ENCODE measurements at regions not wholly inside any gene's neighbourhood (a gene's known extent, or its start where the extent isn't known, plus 50 kb on each side); places are given as distances from the start of the nearest gene placed in this dataset.
"Not testable (repeated sequence)": the region's sequence is repeated elsewhere in the genome, so short reads cannot be mapped to it uniquely, and the experiment has no call there.

DNA sequence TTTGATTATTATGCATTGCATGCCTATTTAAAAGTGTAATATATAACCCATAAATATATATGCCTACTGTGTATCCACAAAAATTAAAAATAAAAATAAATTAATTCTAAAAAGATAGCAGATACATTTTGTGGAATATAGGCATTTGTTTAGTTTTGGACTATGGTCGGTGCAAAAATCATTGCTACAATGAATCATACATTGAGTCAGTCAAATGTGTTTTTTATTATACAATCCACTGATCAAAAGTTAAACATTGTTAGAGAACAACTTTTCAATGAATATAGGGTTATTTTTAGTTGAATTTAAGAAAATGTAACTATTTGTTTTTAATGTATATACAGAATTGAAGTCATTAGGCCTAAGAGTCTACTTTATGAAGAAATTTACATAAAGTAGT is 885.9 kb downstream of the EFNA5 start:
- no peak overlapping the region for H3K27ac ChIP-seq (ENCODE audit: low read depth, low read length, poor library complexity, severe bottlenecking)
- no peak overlapping the region for H3K4me3 ChIP-seq (ENCODE audit: low read depth, low read length, poor library complexity, severe bottlenecking)
- H3K9me3 ChIP-seq (ENCODE audit: low read depth, low read length, poor library complexity, severe bottlenecking) = no peaks in the 10 kb centered on the region
- CTCF ChIA-PET = no interaction called here
- H3K27me3 ChIP-seq (replicated peaks; ENCODE audit: insufficient read depth, low read depth, low read length, poor library complexity) = no peaks in the 10 kb centered on the region
- BruUV-seq (replicated peaks) = no TSS peak
- no peaks in the 10 kb centered on the region for H3K4me1 ChIP-seq (ENCODE audit: insufficient read depth, low read length, poor library complexity, severe bottlenecking)
- no peak for TF ChIP-seq CTCF (conservative IDR thresholded peaks at IDR 0.05; ENCODE audit: low read depth, low read length)
- TF ChIP-seq EZH2 (IDR thresholded peaks at IDR 0.05; ENCODE audit: borderline replicate concordance, low read depth, low read length, poor library complexity, severe bottlenecking) = no peak
- intact Hi-C loops (cut with micrococcal nuclease; ENCODE audit: unreplicated experiment) = no loop called here
- H3K36me3 ChIP-seq (ENCODE audit: insufficient read depth, low read length, poor library complexity, severe bottlenecking) = no peaks in the 10 kb centered on the region
- no peak for DNase-seq (ENCODE audit: low spot score)
- POLR2A ChIA-PET (ENCODE audit: low non-redundant PET) = no interaction called here

- no TSS peak for BruUV-seq (replicated peaks)
- Histone ChIP-seq H3K4me1 (ENCODE audit: insufficient read depth, low read length, poor library complexity, severe bottlenecking) (no peaks in the 10 kb centered on the region), H3K27me3 (replicated peaks; ENCODE audit: insufficient read depth, low read depth, low read length, poor library complexity) (no peaks in the 10 kb centered on the region), H3K9me3 (ENCODE audit: low read depth, low read length, poor library complexity, severe bottlenecking) (no peaks in the 10 kb centered on the region), H3K36me3 (ENCODE audit: insufficient read depth, low read length, poor library complexity, severe bottlenecking) (no peaks in the 10 kb centered on the region), H3K27ac (ENCODE audit: low read depth, low read length, poor library complexity, severe bottlenecking) (no peak overlapping the region), H3K4me3 (ENCODE audit: low read depth, low read length, poor library complexity, severe bottlenecking) (no peak overlapping the region)
- DNase-seq (ENCODE audit: low spot score) = no peak
- intact Hi-C loops (cut with micrococcal nuclease; ENCODE audit: unreplicated experiment) = no loop called here
- ChIA-PET POLR2A (ENCODE audit: low non-redundant PET) (no interaction called here), CTCF (no interaction called here)
- TF ChIP-seq EZH2 (IDR thresholded peaks at IDR 0.05; ENCODE audit: borderline replicate concordance, low read depth, low read length, poor library complexity, severe bottlenecking) (no peak), CTCF (conservative IDR thresholded peaks at IDR 0.05; ENCODE audit: low read depth, low read length) (no peak)
Measured at GRCh38 chr5:106780355-106780754, 890.4 kb downstream of the EFNA5 start.

DNA sequence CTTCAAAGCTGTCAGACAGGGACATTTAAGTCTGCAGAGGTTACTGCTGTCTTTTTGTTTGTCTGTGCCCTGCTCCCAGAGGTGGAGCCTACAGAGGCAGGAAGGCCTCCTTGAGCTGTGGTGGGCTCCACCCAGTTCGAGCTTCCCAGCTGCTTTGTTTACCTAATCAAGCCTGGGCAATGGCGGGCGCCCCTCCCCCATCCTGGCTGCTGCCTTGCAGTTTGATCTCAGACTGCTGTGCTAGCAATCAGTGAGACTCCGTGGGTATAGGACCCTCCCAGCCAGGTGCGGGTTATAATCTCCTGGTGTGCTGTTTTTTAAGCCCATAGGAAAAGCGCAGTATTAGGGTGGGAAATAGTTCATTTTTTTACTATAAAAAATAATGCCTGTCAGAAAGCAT is 894.2 kb downstream of the EFNA5 start:
- H3K36me3 ChIP-seq (ENCODE audit: insufficient read depth, low read length, poor library complexity, severe bottlenecking); H3K4me3 ChIP-seq (ENCODE audit: low read depth, low read length, poor library complexity, severe bottlenecking); intact Hi-C loops (cut with micrococcal nuclease; ENCODE audit: unreplicated experiment); H3K4me1 ChIP-seq (ENCODE audit: insufficient read depth, low read length, poor library complexity, severe bottlenecking); H3K27me3 ChIP-seq (replicated peaks; ENCODE audit: insufficient read depth, low read depth, low read length, poor library complexity); H3K27ac ChIP-seq (ENCODE audit: low read depth, low read length, poor library complexity, severe bottlenecking); BruUV-seq (replicated peaks); H3K9me3 ChIP-seq (ENCODE audit: low read depth, low read length, poor library complexity, severe bottlenecking); DNase-seq (ENCODE audit: low spot score); POLR2A ChIA-PET (ENCODE audit: low non-redundant PET): not testable (repeated sequence)
- CTCF ChIA-PET = interaction anchor here (0.6 kb wide), 1 partner anchor 67 kb away, joined by 4 read pairs; no protein-coding TSS in a partner anchor

DNA sequence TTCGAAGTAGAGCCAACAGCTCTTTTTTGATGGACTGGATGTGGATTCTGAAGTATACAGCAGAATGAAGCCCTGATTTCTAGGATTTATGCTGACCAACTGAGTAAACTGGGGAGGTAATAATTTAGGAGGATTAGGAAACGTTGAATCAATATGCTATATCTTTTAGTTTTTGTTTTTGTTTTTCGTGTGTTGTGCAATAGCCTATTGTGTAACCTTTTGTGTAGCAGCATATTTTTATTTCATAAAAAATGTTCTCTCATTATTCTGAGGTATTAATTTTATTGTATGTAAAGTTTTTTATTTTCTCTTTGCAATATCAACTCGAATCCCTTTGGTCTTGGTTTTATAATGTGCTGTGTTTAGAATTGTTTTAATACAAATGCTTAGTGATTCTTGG is 902.3 kb downstream of the EFNA5 start:
- TF ChIP-seq CTCF (conservative IDR thresholded peaks at IDR 0.05; ENCODE audit: low read depth, low read length) (no peak), EZH2 (IDR thresholded peaks at IDR 0.05; ENCODE audit: borderline replicate concordance, low read depth, low read length, poor library complexity, severe bottlenecking) (no peak)
- Histone ChIP-seq H3K9me3 (ENCODE audit: low read depth, low read length, poor library complexity, severe bottlenecking) (no peaks in the 10 kb centered on the region), H3K27me3 (replicated peaks; ENCODE audit: insufficient read depth, low read depth, low read length, poor library complexity) (no peaks in the 10 kb centered on the region), H3K27ac (ENCODE audit: low read depth, low read length, poor library complexity, severe bottlenecking) (no peak overlapping the region), H3K4me3 (ENCODE audit: low read depth, low read length, poor library complexity, severe bottlenecking) (no peak overlapping the region), H3K4me1 (ENCODE audit: insufficient read depth, low read length, poor library complexity, severe bottlenecking) (no peaks in the 10 kb centered on the region), H3K36me3 (ENCODE audit: insufficient read depth, low read length, poor library complexity, severe bottlenecking) (no peaks in the 10 kb centered on the region)
- no TSS peak for BruUV-seq (replicated peaks)
- ChIA-PET POLR2A (ENCODE audit: low non-redundant PET) (no interaction called here), CTCF (no interaction called here)
- intact Hi-C loops (cut with micrococcal nuclease; ENCODE audit: unreplicated experiment) = no loop called here
- DNase-seq (ENCODE audit: low spot score) = no peak

Data from A673 (cell line).